Effector memory CD4-positive, alpha-beta T cell (primary cell): ENCODE measurements at regions not wholly inside any gene's neighbourhood (a gene's known extent, or its start where the extent isn't known, plus 50 kb on each side); places are given as distances from the start of the nearest gene placed in this dataset.

ENCODE experiments used
- DNase-seq, 3 donors: peaks; one replicate each; pipeline ENCODE4 v3.0.0-alpha.2; 2020
- H3K27ac ChIP-seq: 2 replicates; pipeline ENCODE4 v1.7.0; 2013; ENCODE audit warnings: mild to moderate bottlenecking, low read length, moderate library complexity; ENCODE audit not compliant: insufficient read depth, poor library complexity, severe bottlenecking
- H3K27me3 ChIP-seq: replicated peaks from 2 replicates; pipeline ENCODE4 v1.7.0; 2013; ENCODE audit warnings: mild to moderate bottlenecking, low read length; ENCODE audit not compliant: insufficient read depth, control insufficient read depth, poor library complexity, severe bottlenecking
- H3K36me3 ChIP-seq: 2 replicates; pipeline ENCODE4 v1.7.0; 2013; ENCODE audit warnings: mild to moderate bottlenecking, low read length, moderate library complexity; ENCODE audit not compliant: control insufficient read depth, insufficient read depth
- H3K4me1 ChIP-seq: 2 replicates; pipeline ENCODE4 v1.7.0; 2013; ENCODE audit warnings: low read length, mild to moderate bottlenecking; ENCODE audit not compliant: control insufficient read depth, insufficient read depth, poor library complexity, severe bottlenecking
- H3K4me3 ChIP-seq: 2 replicates; pipeline ENCODE4 v1.7.0; 2013; ENCODE audit warnings: low read length, low read depth, mild to moderate bottlenecking; ENCODE audit not compliant: insufficient read depth, poor library complexity, severe bottlenecking
- H3K9me3 ChIP-seq: 2 replicates; pipeline ENCODE4 v1.7.0; 2013; ENCODE audit warnings: mild to moderate bottlenecking, low read length, moderate library complexity; ENCODE audit not compliant: control insufficient read depth

- DNase-seq, result no peak
- Histone ChIP-seq H3K27ac (no peak overlapping the region), H3K9me3 (no peaks in the 10 kb centered on the region), H3K4me3 (no peak overlapping the region), H3K27me3 (no peaks in the 10 kb centered on the region), H3K4me1 (no peaks in the 10 kb centered on the region), H3K36me3 (no peaks in the 10 kb centered on the region)
These were observed 221.9 kb upstream of the KITLG start for GRCh38 chr12:88802096-88802706.

DNA sequence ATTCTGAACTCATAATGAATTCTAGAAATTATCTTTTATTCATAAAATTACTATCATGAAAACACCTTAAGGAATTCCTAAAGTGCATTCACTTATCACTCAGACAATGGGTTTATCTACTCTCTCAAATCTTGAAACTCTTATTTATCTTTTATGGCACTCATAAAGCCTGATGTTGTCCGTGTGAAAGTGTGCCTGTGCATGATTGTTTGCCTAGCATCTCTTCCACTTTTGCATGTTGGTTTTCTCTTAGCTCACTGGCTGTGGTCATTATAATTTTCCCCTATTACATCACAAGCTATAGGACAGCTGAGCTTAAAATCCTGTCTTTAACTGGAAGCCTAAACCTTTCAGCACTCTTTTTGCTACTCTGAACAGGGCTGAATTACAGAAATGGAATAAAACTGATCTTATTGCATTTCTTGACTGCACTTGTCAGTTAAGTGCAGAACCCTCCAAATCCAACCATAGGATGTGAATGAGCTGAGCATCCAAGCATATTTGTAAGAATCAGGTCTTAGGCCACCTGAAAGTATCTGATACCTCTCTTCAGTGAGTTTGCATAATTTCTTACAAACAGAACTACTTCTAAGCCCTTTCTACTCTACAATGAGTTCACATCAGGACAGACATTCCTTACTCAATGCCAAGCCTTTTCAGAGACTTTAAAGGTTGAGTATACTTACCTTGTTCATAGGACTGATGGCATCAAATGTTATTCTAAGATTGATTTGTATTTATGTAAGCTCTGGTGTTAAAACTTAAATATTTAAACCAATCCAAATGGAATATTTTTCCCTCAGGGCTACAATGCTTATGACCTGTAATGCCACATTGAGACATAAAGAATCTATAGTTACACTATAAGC lies 221.2 kb upstream of the KITLG start:
- Histone ChIP-seq H3K27ac (no peak overlapping the region), H3K9me3 (no peaks in the 10 kb centered on the region), H3K27me3 (no peaks in the 10 kb centered on the region), H3K4me1 (no peaks in the 10 kb centered on the region), H3K4me3 (no peak overlapping the region), H3K36me3 (no peaks in the 10 kb centered on the region)
- no peak for DNase-seq

- Histone ChIP-seq H3K9me3 (no peaks in the 10 kb centered on the region), H3K4me1 (no peaks in the 10 kb centered on the region), H3K4me3 (no peak overlapping the region), H3K36me3 (no peaks in the 10 kb centered on the region), H3K27me3 (no peaks in the 10 kb centered on the region), H3K27ac (no peak overlapping the region)
- no peak for DNase-seq
These were observed 212.8 kb upstream of the KITLG start for GRCh38 chr12:88793096-88793495.

DNA sequence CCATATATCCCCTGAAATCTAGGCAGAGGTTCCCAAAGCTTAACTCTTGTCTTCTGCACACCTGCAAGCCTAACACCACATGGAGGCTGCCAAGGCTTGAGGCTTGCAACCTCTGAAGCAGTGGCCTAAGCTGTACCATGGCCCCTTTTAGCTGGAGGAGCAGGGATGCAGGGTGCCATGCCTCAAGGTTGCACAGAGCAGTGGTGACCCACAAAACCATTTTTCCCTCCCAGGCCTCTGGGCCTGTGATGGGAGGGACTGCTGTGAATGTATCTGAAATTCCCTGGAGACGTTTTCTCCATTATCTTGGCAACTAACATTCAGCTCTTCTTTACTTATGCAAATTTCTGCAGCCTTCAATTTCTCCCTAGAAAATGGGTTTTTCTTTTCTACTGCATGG lies 210.0 kb upstream of the KITLG start:
- Histone ChIP-seq H3K4me1 (no peaks in the 10 kb centered on the region), H3K36me3 (no peaks in the 10 kb centered on the region), H3K27me3 (no peaks in the 10 kb centered on the region), H3K4me3 (no peak overlapping the region), H3K9me3 (no peaks in the 10 kb centered on the region), H3K27ac (no peak overlapping the region)
- no peak for DNase-seq

DNA sequence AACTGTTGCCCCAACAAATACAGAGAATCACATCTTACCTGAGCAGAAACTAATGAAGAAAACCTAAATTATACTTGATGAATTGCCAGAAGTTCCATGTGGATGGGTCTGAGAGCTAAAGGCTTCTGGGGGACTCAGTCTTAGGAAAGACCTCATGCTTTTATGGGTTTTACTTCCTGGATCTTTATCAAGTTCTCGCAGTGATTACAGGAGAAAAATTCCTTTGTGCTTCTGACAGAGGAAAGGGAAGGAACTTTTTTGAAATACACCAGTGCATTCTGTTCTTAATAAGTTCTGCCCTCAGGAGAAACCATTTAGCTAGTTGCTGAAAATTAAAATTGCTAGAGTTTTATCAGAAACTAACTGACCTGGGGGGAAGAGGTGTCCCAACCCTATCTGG lies 203.9 kb upstream of the KITLG start:
- H3K27me3 ChIP-seq, result no peaks in the 10 kb centered on the region
- no peaks in the 10 kb centered on the region for H3K36me3 ChIP-seq
- no peaks in the 10 kb centered on the region for H3K9me3 ChIP-seq
- no peaks in the 10 kb centered on the region for H3K4me1 ChIP-seq
- H3K27ac ChIP-seq, result no peak overlapping the region
- no peak overlapping the region for H3K4me3 ChIP-seq
- DNase-seq, result no peak

- H3K9me3 ChIP-seq, result no peaks in the 10 kb centered on the region
- no peaks in the 10 kb centered on the region for H3K27me3 ChIP-seq
- H3K27ac ChIP-seq, result no peak overlapping the region
- no peak for DNase-seq
- no peak overlapping the region for H3K4me3 ChIP-seq
- no peaks in the 10 kb centered on the region for H3K4me1 ChIP-seq
- H3K36me3 ChIP-seq, result no peaks in the 10 kb centered on the region
These were observed 202.1 kb upstream of the KITLG start for GRCh38 chr12:88782351-88782750.

- Histone ChIP-seq H3K9me3 (no peaks in the 10 kb centered on the region), H3K36me3 (no peaks in the 10 kb centered on the region), H3K4me3 (no peak overlapping the region), H3K27ac (no peak overlapping the region), H3K4me1 (no peaks in the 10 kb centered on the region), H3K27me3 (no peaks in the 10 kb centered on the region)
- DNase-seq, result no peak
These were observed 201.6 kb upstream of the KITLG start for GRCh38 chr12:88781909-88782308.

- no peaks in the 10 kb centered on the region for H3K36me3 ChIP-seq
- no peak for DNase-seq
- H3K27me3 ChIP-seq, result no peaks in the 10 kb centered on the region
- no peak overlapping the region for H3K4me3 ChIP-seq
- no peaks in the 10 kb centered on the region for H3K4me1 ChIP-seq
- H3K9me3 ChIP-seq, result no peaks in the 10 kb centered on the region
- no peak overlapping the region for H3K27ac ChIP-seq
These were observed 197.8 kb upstream of the KITLG start for GRCh38 chr12:88778064-88778463.

- no peak overlapping the region for H3K27ac ChIP-seq
- DNase-seq, result no peak
- no peaks in the 10 kb centered on the region for H3K36me3 ChIP-seq
- no peak overlapping the region for H3K4me3 ChIP-seq
- no peaks in the 10 kb centered on the region for H3K4me1 ChIP-seq
- H3K27me3 ChIP-seq, result no peaks in the 10 kb centered on the region
- no peaks in the 10 kb centered on the region for H3K9me3 ChIP-seq
These were observed 195.5 kb upstream of the KITLG start for GRCh38 chr12:88775742-88776151.

- Histone ChIP-seq H3K27me3 (no peaks in the 10 kb centered on the region), H3K4me1 (no peaks in the 10 kb centered on the region), H3K9me3 (no peaks in the 10 kb centered on the region), H3K4me3 (no peak overlapping the region), H3K36me3 (no peaks in the 10 kb centered on the region), H3K27ac (no peak overlapping the region)
- no peak for DNase-seq
These were observed 187.4 kb upstream of the KITLG start for GRCh38 chr12:88767699-88768098.
